ENCODE measurements at regions not wholly inside any gene's neighbourhood (a gene's known extent, or its start where the extent isn't known, plus 50 kb on each side); places are given as distances from the start of the nearest gene placed in this dataset.
A peak's percentile ranks its signal among the peaks of the same experiment; 100 is the strongest.
"Not testable (repeated sequence)": the region's sequence is repeated elsewhere in the genome, so short reads cannot be mapped to it uniquely, and the experiment has no call there.

DNA sequence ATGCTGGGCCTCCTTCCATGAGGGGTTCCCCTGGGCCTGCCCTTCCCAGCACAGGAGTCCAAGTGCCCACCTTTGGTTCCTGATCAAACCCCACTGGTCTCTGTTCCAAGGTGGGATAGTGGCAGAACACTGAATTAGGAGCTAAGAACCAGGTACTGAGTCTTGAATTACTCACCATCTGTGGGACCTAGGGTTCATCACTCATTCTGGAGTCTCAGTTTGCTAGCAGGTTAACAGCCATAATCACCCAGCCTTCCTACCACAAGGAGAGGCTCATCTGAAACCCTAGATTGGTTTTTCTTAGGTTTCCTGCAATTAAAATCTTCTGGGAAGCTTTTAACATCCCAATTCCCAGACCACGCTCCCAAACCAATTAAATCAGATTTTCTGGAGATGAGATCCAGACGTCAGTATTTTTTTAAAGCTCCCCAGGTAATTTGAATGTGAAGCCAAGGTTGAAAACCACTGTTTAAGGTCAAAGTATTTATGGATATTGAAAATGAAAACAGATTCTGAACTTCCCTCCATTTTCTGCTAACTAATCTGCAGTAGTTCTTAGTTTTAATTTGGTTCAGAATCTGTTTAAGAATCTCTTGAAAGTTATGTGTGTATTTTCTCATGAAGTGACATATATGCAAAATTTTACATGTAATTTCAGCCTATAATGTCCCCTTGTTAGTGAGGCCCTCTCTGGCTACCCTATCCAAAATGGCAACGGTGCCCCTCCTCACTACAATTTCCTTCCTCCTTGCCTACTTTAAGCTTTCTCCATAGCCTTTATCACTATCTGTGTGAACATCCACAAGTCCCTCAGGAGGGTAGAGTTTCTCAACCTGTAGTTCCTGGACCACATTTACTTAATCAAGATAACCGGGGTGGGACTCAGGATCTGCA lies 166.5 kb upstream of the CXCR4 start:
- H3K79me1 ChIP-seq (ENCODE audit: low read length): no peaks in the 10 kb centered on the region
- no peak overlapping the region for H3K56ac ChIP-seq (ENCODE audit: low read length)
- no peak overlapping the region for H4K8ac ChIP-seq (ENCODE audit: low read depth, low read length)
- H3K36me3 ChIP-seq (ENCODE audit: control insufficient read depth, insufficient read depth, low read length): no peaks in the 10 kb centered on the region
- no peaks in the 10 kb centered on the region for H3K79me2 ChIP-seq (ENCODE audit: control insufficient read depth, insufficient read depth, low read length)
- H2AK5ac ChIP-seq (ENCODE audit: low read length): no peak overlapping the region
- H3K27ac ChIP-seq (ENCODE audit: low read depth, low read length): no peak overlapping the region
- H3K23ac ChIP-seq (ENCODE audit: low read length): no peak overlapping the region
- no peak overlapping the region for H2BK5ac ChIP-seq (ENCODE audit: low read length)
- H3K4ac ChIP-seq (ENCODE audit: low read depth, low read length): no peak overlapping the region
- H3K27me3 ChIP-seq (ENCODE audit: insufficient read depth, low read length, poor library complexity): no peaks in the 10 kb centered on the region
- no peak overlapping the region for H3K9ac ChIP-seq (ENCODE audit: low read length)
- no peak overlapping the region for H3K4me3 ChIP-seq (ENCODE audit: low read length)
- DNase-seq: no peak
- no peak overlapping the region for H4K5ac ChIP-seq (ENCODE audit: low read length)
- H2BK15ac ChIP-seq (replicated peaks; ENCODE audit: low read depth): no peak overlapping the region
- WGBS (ENCODE audit: extremely low coverage, insufficient coverage, low lambda C conversion rate): no CpG with 5 or more reads among the region's 4 CpGs
- no peak overlapping the region for H3K18ac ChIP-seq (ENCODE audit: low read length)
- H3K4me2 ChIP-seq (ENCODE audit: low read length): no peak overlapping the region
- no peak overlapping the region for H2BK120ac ChIP-seq (ENCODE audit: low read depth, low read length)
- peaks cover 3% of the 10 kb centered on the region for H3K4me1 ChIP-seq (ENCODE audit: control insufficient read depth, low read depth, low read length)

DNA sequence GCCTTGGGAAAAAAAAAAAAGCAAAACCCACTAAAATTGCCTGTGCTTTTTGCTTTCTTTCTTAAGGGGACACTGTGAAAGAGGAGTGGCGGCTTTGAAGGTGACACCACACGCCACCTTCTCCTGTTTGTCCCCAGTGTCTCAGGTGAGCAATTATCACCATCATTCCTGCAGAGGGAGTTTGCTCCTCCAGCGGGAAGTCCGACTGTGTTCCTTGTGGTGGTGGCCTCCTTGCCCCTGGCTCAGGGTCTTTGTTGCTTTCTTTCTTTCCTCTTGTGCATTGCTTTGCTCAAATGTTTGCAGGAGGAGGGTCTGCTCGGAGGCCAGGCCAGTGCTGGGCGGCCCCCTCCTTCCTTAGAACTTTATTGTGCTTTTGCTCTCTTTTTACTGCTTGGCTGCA lies 164.3 kb upstream of the CXCR4 start:
- H2BK120ac ChIP-seq (ENCODE audit: low read depth, low read length): no peak overlapping the region
- no peak overlapping the region for H4K5ac ChIP-seq (ENCODE audit: low read length)
- H3K4ac ChIP-seq (ENCODE audit: low read depth, low read length): no peak overlapping the region
- H3K4me1 ChIP-seq (ENCODE audit: control insufficient read depth, low read depth, low read length): peaks cover 3% of the 10 kb centered on the region
- no peak overlapping the region for H2BK15ac ChIP-seq (replicated peaks; ENCODE audit: low read depth)
- no peak overlapping the region for H3K23ac ChIP-seq (ENCODE audit: low read length)
- no peak for DNase-seq
- H2AK5ac ChIP-seq (ENCODE audit: low read length): no peak overlapping the region
- no peaks in the 10 kb centered on the region for H3K36me3 ChIP-seq (ENCODE audit: control insufficient read depth, insufficient read depth, low read length)
- no CpG with 5 or more reads among the region's 6 CpGs for WGBS (ENCODE audit: extremely low coverage, insufficient coverage, low lambda C conversion rate)
- no peak overlapping the region for H2BK5ac ChIP-seq (ENCODE audit: low read length)
- H3K9ac ChIP-seq (ENCODE audit: low read length): no peak overlapping the region
- H3K27me3 ChIP-seq (ENCODE audit: insufficient read depth, low read length, poor library complexity): no peaks in the 10 kb centered on the region
- H3K79me2 ChIP-seq (ENCODE audit: control insufficient read depth, insufficient read depth, low read length): no peaks in the 10 kb centered on the region
- H3K4me3 ChIP-seq (ENCODE audit: low read length): no peak overlapping the region
- H3K56ac ChIP-seq (ENCODE audit: low read length): no peak overlapping the region
- no peak overlapping the region for H3K4me2 ChIP-seq (ENCODE audit: low read length)
- no peak overlapping the region for H4K8ac ChIP-seq (ENCODE audit: low read depth, low read length)
- H3K79me1 ChIP-seq (ENCODE audit: low read length): no peaks in the 10 kb centered on the region
- no peak overlapping the region for H3K27ac ChIP-seq (ENCODE audit: low read depth, low read length)
- H3K18ac ChIP-seq (ENCODE audit: low read length): peak overlapping the region; percentile 54

DNA sequence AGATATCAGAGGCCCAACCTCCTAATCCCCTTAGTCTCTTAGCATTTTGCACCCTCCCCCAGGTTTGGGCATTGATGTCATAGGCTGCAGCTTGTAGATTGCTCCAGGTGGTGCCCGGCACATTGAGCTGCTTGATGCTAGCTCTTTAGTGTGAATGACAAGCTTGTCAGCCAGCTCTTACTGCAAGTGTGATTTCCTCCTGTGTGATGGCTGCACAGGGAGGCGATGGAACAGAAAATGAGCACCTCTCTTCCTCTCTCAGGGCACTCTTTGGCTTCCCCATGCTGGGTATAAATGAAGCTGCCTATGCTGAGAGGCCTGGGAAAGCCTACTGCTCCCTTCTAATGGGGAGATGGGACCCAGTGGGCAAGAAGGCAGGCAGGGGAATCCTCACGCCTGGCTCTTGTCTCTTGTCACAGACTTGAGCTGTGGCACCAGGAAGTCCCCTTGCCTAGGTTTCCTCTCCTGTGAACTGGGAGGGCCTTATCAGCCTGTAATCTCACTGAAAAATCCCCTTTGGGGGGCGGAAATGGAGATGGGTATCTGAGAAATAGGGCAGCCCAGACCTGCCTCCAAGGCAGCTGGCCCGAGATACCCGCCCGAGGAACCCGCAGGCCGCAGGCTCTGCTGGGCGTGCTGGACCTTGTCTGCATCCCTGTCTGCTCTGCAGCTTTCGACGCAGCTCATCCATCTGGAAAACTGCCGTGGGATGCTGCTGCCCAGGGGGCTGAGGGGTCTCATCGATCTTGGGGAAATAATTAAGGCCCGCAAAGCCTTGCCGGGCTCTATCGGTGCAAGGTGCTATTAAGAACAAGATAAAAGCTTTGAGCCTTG lies 163.5 kb upstream of the CXCR4 start:
- Histone ChIP-seq H3K4me1 (ENCODE audit: control insufficient read depth, low read depth, low read length) (peaks cover 3% of the 10 kb centered on the region), H3K36me3 (ENCODE audit: control insufficient read depth, insufficient read depth, low read length) (no peaks in the 10 kb centered on the region), H3K56ac (ENCODE audit: low read length) (peak overlapping the region; percentile 38), H3K4ac (ENCODE audit: low read depth, low read length) (no peak overlapping the region), H3K4me3 (ENCODE audit: low read length) (no peak overlapping the region), H2BK120ac (ENCODE audit: low read depth, low read length) (no peak overlapping the region), H3K9ac (ENCODE audit: low read length) (no peak overlapping the region), H3K4me2 (ENCODE audit: low read length) (no peak overlapping the region), H3K79me2 (ENCODE audit: control insufficient read depth, insufficient read depth, low read length) (no peaks in the 10 kb centered on the region), H3K27ac (ENCODE audit: low read depth, low read length) (peak overlapping the region; percentile 34), H2BK5ac (ENCODE audit: low read length) (peak overlapping the region; percentile 58), H3K27me3 (ENCODE audit: insufficient read depth, low read length, poor library complexity) (no peaks in the 10 kb centered on the region), H2BK15ac (replicated peaks; ENCODE audit: low read depth) (no peak overlapping the region), H3K23ac (ENCODE audit: low read length) (no peak overlapping the region), H2AK5ac (ENCODE audit: low read length) (no peak overlapping the region), H3K18ac (ENCODE audit: low read length) (no peak overlapping the region), H4K8ac (ENCODE audit: low read depth, low read length) (no peak overlapping the region), H4K5ac (ENCODE audit: low read length) (no peak overlapping the region), H3K79me1 (ENCODE audit: low read length) (no peaks in the 10 kb centered on the region)
- peak; percentile 44 for DNase-seq
- no CpG with 5 or more reads among the region's 17 CpGs for WGBS (ENCODE audit: extremely low coverage, insufficient coverage, low lambda C conversion rate)

DNA sequence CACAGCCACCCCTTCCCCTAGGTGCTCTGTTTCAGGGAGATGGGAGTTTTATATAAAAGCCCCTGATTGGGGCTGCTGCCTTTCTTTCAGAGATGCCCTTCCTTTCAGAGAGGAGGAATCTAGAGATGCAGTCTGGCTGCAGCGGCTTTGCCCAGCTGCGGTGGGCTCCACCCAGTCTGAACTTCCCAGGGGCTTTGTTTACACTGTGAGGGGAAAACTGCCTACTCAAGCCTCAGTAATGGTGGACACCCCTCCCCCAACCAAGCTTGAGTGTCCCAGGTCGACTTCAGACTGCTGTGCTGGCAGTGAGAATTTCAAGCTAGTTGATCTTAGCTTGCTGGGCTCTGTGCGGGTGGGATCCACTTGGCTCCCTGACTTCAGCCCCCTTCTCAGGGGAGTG lies 148.4 kb upstream of the CXCR4 start:
- not testable (repeated sequence) for H3K9ac ChIP-seq (ENCODE audit: low read length); DNase-seq; H2BK15ac ChIP-seq (replicated peaks; ENCODE audit: low read depth); H3K4me3 ChIP-seq (ENCODE audit: low read length); H3K4ac ChIP-seq (ENCODE audit: low read depth, low read length); H3K4me1 ChIP-seq (ENCODE audit: control insufficient read depth, low read depth, low read length); H3K79me1 ChIP-seq (ENCODE audit: low read length); H3K36me3 ChIP-seq (ENCODE audit: control insufficient read depth, insufficient read depth, low read length); H2BK5ac ChIP-seq (ENCODE audit: low read length); H4K5ac ChIP-seq (ENCODE audit: low read length); H3K18ac ChIP-seq (ENCODE audit: low read length); H4K8ac ChIP-seq (ENCODE audit: low read depth, low read length); H2AK5ac ChIP-seq (ENCODE audit: low read length); H3K79me2 ChIP-seq (ENCODE audit: control insufficient read depth, insufficient read depth, low read length); H3K56ac ChIP-seq (ENCODE audit: low read length); H3K27ac ChIP-seq (ENCODE audit: low read depth, low read length); H3K23ac ChIP-seq (ENCODE audit: low read length); H3K27me3 ChIP-seq (ENCODE audit: insufficient read depth, low read length, poor library complexity); H3K4me2 ChIP-seq (ENCODE audit: low read length); H2BK120ac ChIP-seq (ENCODE audit: low read depth, low read length)
- no CpG with 5 or more reads among the region's 4 CpGs for WGBS (ENCODE audit: extremely low coverage, insufficient coverage, low lambda C conversion rate)

DNA sequence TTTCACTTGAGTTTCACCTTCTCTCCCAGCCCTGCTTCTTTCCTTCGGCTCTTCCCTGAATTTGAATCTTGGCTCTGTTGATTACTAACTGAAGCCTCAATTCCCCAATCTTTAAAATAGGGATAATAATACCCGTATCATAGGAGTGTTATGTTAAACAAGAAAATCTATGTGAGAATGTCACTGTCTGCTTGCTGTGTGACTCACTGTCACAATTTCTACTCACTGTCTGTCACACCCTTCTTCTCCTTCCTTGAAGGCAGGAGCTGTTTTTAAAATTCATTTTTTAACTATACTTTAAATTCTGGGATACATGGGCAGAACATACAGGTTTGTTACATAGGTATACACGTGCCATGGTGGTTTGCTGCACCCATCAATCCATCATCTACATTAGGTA lies 141.6 kb upstream of the CXCR4 start:
- WGBS (ENCODE audit: extremely low coverage, insufficient coverage, low lambda C conversion rate): no CpG with 5 or more reads among the region's 3 CpGs
- H2BK5ac ChIP-seq (ENCODE audit: low read length): no peak overlapping the region
- H3K79me2 ChIP-seq (ENCODE audit: control insufficient read depth, insufficient read depth, low read length): no peaks in the 10 kb centered on the region
- no peak overlapping the region for H3K4me3 ChIP-seq (ENCODE audit: low read length)
- no peaks in the 10 kb centered on the region for H3K4me1 ChIP-seq (ENCODE audit: control insufficient read depth, low read depth, low read length)
- no peaks in the 10 kb centered on the region for H3K36me3 ChIP-seq (ENCODE audit: control insufficient read depth, insufficient read depth, low read length)
- H2BK120ac ChIP-seq (ENCODE audit: low read depth, low read length): no peak overlapping the region
- H3K18ac ChIP-seq (ENCODE audit: low read length): no peak overlapping the region
- no peak overlapping the region for H3K27ac ChIP-seq (ENCODE audit: low read depth, low read length)
- H3K4ac ChIP-seq (ENCODE audit: low read depth, low read length): no peak overlapping the region
- H2AK5ac ChIP-seq (ENCODE audit: low read length): no peak overlapping the region
- H3K9ac ChIP-seq (ENCODE audit: low read length): no peak overlapping the region
- H3K56ac ChIP-seq (ENCODE audit: low read length): no peak overlapping the region
- H3K79me1 ChIP-seq (ENCODE audit: low read length): no peaks in the 10 kb centered on the region
- H4K8ac ChIP-seq (ENCODE audit: low read depth, low read length): no peak overlapping the region
- no peak overlapping the region for H2BK15ac ChIP-seq (replicated peaks; ENCODE audit: low read depth)
- no peak overlapping the region for H3K23ac ChIP-seq (ENCODE audit: low read length)
- no peak for DNase-seq
- no peak overlapping the region for H3K4me2 ChIP-seq (ENCODE audit: low read length)
- H4K5ac ChIP-seq (ENCODE audit: low read length): no peak overlapping the region
- no peaks in the 10 kb centered on the region for H3K27me3 ChIP-seq (ENCODE audit: insufficient read depth, low read length, poor library complexity)
